ENCODE measurements at regions not wholly inside any gene's neighbourhood (a gene's known extent, or its start where the extent isn't known, plus 50 kb on each side); places are given as distances from the start of the nearest gene placed in this dataset.

DNA sequence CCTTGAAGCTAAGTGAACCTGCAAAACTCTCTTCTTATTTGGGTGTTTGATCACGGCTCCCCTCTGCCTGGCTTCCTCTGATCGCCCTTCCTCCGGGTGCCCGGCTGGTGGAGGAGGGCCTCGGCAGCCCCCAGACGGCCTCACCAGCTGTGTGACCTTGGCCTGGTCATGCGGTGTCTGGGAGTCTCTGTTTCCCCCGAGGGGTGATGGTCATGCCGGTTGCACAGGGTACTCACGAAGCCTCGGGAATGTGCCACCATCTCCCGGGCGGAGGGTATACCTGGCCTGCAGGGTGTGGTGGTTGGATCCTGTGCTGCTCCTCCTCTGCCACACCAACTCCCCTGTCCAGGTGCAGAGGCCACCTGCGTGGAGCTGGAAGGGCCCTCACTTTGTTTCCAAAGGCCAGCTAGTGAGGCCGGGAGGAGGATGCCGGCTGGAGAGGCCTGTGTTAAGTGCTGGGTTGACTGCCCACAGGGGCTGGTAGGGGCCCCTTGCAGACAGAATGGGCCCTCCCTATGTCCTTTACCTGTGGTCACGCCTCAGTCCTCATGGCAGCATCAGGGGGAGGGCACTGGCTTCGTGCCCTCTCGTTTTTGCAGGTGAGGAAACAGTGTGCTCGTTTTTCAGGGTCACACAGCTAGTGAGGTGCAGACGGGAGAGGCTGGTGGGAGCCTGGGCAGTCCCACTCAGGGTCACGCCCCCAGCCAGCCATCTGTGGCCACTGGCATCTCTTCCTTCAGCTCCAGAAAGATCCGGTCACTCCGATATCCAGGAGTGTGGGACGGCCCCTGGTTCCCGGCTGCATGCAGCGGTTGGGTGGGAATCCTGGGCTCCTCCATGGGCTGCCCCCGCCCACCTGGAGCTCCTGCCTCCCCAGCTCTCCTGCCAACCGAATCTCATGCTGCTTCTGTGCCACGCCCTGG, 148.5 kb upstream of the GSE1 start (continued):
- TF ChIP-seq MXI1 (IDR thresholded peaks at IDR 0.05; ENCODE audit: borderline replicate concordance, low read depth, low read length) = no peak

DNA sequence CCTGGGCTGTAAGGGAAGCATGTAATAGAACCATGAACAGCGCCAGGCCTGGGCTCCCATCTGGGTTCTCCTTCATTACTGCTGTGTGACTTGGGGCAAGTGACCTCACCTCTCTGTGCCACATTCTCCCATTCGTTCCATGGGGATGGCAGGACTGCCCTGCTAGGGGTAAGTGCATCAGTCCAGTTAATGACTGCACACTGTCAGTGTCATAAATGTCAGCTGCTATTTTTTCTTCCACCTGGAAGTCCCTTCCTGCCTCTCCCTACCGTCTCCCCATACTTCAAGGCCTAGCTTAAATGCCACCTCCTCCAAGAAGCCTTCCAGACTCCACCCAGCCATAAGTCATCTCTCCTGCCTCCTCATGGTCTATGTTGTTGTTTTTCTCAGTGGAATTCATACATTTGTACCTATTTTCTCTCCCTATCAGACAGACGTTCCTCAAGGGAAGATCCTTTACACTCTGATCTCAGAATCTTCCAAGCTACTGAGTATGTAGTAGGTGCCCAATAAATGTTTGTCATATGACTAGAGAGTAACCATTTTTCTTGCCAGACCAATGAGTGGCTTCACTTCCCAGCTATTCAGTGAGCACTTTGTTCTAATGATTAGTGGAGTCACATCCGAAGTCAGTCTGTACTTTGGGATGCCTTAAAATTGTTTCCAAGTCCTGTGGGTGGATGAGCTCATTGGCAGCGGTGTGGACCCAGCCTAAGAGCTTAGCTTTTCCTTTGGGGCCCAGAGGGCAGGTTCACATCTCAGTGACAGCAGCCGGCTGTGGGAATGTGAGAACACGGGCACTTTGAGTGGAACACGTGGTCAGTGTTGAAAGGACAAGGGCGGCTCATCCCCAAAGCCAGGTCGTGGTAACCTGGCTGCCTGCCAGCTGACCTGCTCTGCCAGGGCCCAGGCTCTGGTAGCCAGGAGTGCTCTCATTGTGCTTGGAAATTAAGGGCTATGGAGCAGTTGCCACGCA, 147.5 kb upstream of the GSE1 start:
- no peak overlapping the region for H2AFZ ChIP-seq (replicated peaks; ENCODE audit: low read length, poor library complexity)
- CTCF ChIA-PET = interaction anchor here (0.6 to 1.3 kb wide), 2 partner anchors 46 to 151 kb away, joined by 3 read pairs; no protein-coding TSS in a partner anchor
- H2BK15ac ChIP-seq (ENCODE audit: low read depth, low read length) = no peak overlapping the region
- H2AK9ac ChIP-seq (replicated peaks; ENCODE audit: low read depth, low read length, poor library complexity) = peak overlapping the region; percentile 74
- no peak overlapping the region for H2BK120ac ChIP-seq (ENCODE audit: low read depth, low read length)
- TF ChIP-seq, protein P1, sequence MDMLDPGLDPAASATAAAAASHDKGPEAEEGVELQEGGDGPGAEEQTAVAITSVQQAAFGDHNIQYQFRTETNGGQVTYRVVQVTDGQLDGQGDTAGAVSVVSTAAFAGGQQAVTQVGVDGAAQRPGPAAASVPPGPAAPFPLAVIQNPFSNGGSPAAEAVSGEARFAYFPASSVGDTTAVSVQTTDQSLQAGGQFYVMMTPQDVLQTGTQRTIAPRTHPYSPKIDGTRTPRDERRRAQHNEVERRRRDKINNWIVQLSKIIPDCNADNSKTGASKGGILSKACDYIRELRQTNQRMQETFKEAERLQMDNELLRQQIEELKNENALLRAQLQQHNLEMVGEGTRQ (IDR thresholded peaks at IDR 0.05; ENCODE audit: low read depth, low read length) = 0 out of 2 replicates have a peak, but pooled peaks have one; percentile 11
- no peak for TF ChIP-seq POLR2A (IDR thresholded peaks at IDR 0.05; ENCODE audit: low read depth, low read length)
- H3K4me1 ChIP-seq (ENCODE audit: control insufficient read depth, insufficient read depth, low read length) = peaks cover 23% of the 10 kb centered on the region
- dilution Hi-C loops (cut with HindIII; ENCODE audit: low sequenced_read_pairs, unreplicated experiment) = no loop called here
- H3K18ac ChIP-seq (ENCODE audit: low read depth, low read length) = no peak overlapping the region
- H3K9ac ChIP-seq (ENCODE audit: low read depth, low read length) = no peak overlapping the region
- H3K79me1 ChIP-seq (ENCODE audit: low read depth in 1 of 2, low read length in 2 of 2) = peaks cover 11 to 39% of the 10 kb centered on the region in 2 experiments
- no peak overlapping the region; the same call in 1 of the 2 replicates for H3K4ac ChIP-seq (ENCODE audit: low read depth, low read length)
- no peak overlapping the region for H3K14ac ChIP-seq (replicated peaks; ENCODE audit: low read depth, low read length)
- in situ Hi-C loops (cut with MboI; ENCODE audit: low sequenced_read_pairs) = no loop called here
- H3K27ac ChIP-seq (ENCODE audit: insufficient read depth, low read length) = no peak overlapping the region
- no TSS peak for BruUV-seq (replicated peaks)
- no peak overlapping the region for H3K4me2 ChIP-seq (ENCODE audit: low read depth, low read length)
- 49% methylated on average over 7 of the region's 12 CpGs; no CpG with 5 or more reads in 1 of the 2 experiments for WGBS, 2 experiments (ENCODE audit: extremely low coverage in 2 of 2, insufficient read length in 1 of 2)
- H4K5ac ChIP-seq (ENCODE audit: low read depth, low read length) = no peak overlapping the region
- H4K20me1 ChIP-seq (ENCODE audit: insufficient read depth, low read length) = peaks cover 73% of the 10 kb centered on the region
- H3K27me3 ChIP-seq (ENCODE audit: control insufficient read depth, insufficient read depth, low read length) = no peaks in the 10 kb centered on the region
- no peaks in the 10 kb centered on the region for H3K9me3 ChIP-seq (ENCODE audit: control insufficient read depth, insufficient read depth, low read length)
- POLR2A ChIA-PET (ENCODE audit: unreplicated experiment) = interaction anchor here (0.5 kb wide), 1 partner anchor 9 kb away, joined by 3 read pairs; no protein-coding TSS in a partner anchor
- peaks cover 13% of the 10 kb centered on the region for H3K9me1 ChIP-seq (ENCODE audit: insufficient read depth, low read length)
- H3K36me3 ChIP-seq (ENCODE audit: control insufficient read depth, insufficient read depth, low read length) = no peaks in the 10 kb centered on the region
- no peak overlapping the region for H2BK20ac ChIP-seq (ENCODE audit: low read depth, low read length)
- no peak overlapping the region for H3K56ac ChIP-seq (ENCODE audit: extremely low read depth, insufficient read depth, low read length)
- H2AK5ac ChIP-seq (ENCODE audit: low read depth, low read length) = no peak overlapping the region; the same call in 1 of the 2 replicates
- H4K91ac ChIP-seq (ENCODE audit: insufficient read depth, low read depth, low read length) = no peak overlapping the region
- ATAC-seq (ENCODE audit: low read depth) (peak; percentile 45), DNase-seq (peak; percentile 76)
- no peak overlapping the region for H2BK5ac ChIP-seq (ENCODE audit: low read depth, low read length, poor library complexity, severe bottlenecking)
- H3K23ac ChIP-seq (ENCODE audit: low read depth, low read length) = no peak overlapping the region; the same call in 1 of the 2 replicates
- no peak overlapping the region for H3K4me3 ChIP-seq (ENCODE audit: insufficient read depth, low read depth, low read length)
- H4K8ac ChIP-seq (ENCODE audit: low read depth in 2 of 2, low read length in 2 of 2) = no peak overlapping the region
- intact Hi-C loops (cut with micrococcal nuclease) = no loop called here

Measured in IMR-90 (cell line).